ENCODE measurements at regions not wholly inside any gene's neighbourhood (a gene's known extent, or its start where the extent isn't known, plus 50 kb on each side); places are given as distances from the start of the nearest gene placed in this dataset.

DNA sequence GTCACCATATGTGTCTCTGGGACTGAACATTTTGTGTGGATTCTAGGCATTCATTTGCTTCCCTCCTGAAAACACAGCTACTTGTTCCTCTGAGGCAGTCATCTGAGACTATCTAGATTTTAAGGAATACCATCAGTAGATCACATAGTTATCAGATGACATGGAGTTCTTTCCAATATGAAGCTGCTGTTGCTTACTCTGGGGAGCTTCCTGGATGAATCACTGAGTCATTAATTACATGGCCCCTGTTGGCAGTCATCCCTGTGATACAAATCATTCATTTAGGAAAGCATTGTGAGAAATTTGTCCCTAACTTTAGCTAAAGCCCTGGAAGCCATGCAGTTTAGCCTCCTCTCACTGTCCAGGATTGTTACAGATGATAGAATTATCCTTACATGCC lies 98.2 kb upstream of the ARSJ start:
- no peak for DNase-seq (ENCODE audit: extremely low read depth, insufficient read length)
- TF ChIP-seq, protein P1, sequence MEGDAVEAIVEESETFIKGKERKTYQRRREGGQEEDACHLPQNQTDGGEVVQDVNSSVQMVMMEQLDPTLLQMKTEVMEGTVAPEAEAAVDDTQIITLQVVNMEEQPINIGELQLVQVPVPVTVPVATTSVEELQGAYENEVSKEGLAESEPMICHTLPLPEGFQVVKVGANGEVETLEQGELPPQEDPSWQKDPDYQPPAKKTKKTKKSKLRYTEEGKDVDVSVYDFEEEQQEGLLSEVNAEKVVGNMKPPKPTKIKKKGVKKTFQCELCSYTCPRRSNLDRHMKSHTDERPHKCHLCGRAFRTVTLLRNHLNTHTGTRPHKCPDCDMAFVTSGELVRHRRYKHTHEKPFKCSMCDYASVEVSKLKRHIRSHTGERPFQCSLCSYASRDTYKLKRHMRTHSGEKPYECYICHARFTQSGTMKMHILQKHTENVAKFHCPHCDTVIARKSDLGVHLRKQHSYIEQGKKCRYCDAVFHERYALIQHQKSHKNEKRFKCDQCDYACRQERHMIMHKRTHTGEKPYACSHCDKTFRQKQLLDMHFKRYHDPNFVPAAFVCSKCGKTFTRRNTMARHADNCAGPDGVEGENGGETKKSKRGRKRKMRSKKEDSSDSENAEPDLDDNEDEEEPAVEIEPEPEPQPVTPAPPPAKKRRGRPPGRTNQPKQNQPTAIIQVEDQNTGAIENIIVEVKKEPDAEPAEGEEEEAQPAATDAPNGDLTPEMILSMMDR (IDR thresholded peaks at IDR 0.05; ENCODE audit: insufficient read depth, low read length, poor library complexity, severe bottlenecking) = no peak
- Histone ChIP-seq H3K27me3 (replicated peaks; ENCODE audit: control insufficient read depth, insufficient read depth, low read length) (no peaks in the 10 kb centered on the region), H3K4me3 (replicated peaks; ENCODE audit: low read depth, low read length) (no peak overlapping the region), H3K36me3 (ENCODE audit: control insufficient read depth, insufficient read depth, low read length) (no peaks in the 10 kb centered on the region)

DNA sequence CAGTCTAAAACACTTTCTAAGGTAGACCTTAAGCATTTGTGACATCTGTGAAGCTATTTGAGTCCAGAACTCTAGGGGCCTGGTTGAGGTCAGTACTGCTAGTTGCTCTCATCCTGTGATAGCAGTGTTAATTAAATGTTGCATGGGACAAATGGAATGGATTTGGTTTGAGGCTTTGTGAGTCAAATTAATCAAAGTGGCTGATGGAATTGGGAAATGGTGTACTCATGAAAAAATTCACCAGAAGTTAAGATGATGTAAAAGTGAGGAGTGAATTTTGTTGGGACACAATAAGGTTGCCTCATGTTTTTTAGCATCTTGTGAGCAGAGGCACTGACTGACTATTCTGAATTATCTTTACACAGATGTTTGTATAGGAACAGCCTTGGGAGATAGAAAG lies 99.2 kb upstream of the ARSJ start:
- H3K27me3 ChIP-seq (replicated peaks; ENCODE audit: control insufficient read depth, insufficient read depth, low read length) = no peaks in the 10 kb centered on the region
- no peak overlapping the region for H3K4me3 ChIP-seq (replicated peaks; ENCODE audit: low read depth, low read length)
- DNase-seq (ENCODE audit: extremely low read depth, insufficient read length) = no peak
- TF ChIP-seq, protein P1 (IDR thresholded peaks at IDR 0.05; ENCODE audit: insufficient read depth, low read length, poor library complexity, severe bottlenecking) = no peak
- no peaks in the 10 kb centered on the region for H3K36me3 ChIP-seq (ENCODE audit: control insufficient read depth, insufficient read depth, low read length)

DNA sequence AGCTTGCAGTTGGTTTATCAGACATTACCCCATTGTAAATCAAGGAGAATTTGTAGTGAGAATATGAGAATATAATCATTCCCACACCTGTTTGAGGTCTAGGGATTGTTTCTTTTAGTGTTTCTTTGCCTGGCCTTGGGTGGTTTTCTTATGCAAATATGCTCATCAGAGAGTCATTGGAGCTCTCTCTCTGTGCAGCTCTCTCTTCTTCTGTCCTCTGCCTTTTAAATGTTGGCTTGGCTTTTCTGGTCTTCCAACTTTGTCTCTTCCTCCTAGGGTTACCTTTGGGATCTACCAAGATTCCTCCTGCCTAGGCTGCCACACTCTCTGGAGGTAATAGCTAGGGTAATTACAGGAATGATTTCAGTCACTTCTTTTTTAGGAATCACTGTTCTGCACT lies 102.3 kb upstream of the ARSJ start:
- Histone ChIP-seq H3K4me3 (replicated peaks; ENCODE audit: low read depth, low read length) (no peak overlapping the region), H3K27me3 (replicated peaks; ENCODE audit: control insufficient read depth, insufficient read depth, low read length) (no peaks in the 10 kb centered on the region), H3K36me3 (ENCODE audit: control insufficient read depth, insufficient read depth, low read length) (no peaks in the 10 kb centered on the region)
- no peak for DNase-seq (ENCODE audit: extremely low read depth, insufficient read length)
- TF ChIP-seq, protein P1 (IDR thresholded peaks at IDR 0.05; ENCODE audit: insufficient read depth, low read length, poor library complexity, severe bottlenecking) = no peak

DNA sequence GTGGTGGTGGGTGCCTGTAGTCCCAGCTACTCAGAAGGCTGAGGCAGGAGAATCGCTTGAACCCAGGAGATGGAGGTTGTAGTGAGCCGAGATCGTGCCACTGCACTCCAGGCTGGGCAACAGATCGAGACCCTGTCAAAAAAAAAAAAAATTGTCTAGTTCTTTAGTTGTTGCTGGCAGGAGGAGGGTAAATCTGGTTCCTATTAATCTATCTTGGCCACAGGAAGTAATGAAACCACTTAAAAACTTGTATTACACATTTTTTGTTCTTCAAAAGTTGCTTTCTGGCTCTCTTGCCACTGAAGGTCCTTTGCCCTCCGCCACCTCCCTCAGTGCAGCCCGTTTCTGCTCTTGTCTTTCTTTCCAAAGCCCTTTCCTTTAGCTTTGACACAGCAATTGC lies 102.9 kb upstream of the ARSJ start:
- Histone ChIP-seq H3K27me3 (replicated peaks; ENCODE audit: control insufficient read depth, insufficient read depth, low read length) (no peaks in the 10 kb centered on the region), H3K36me3 (ENCODE audit: control insufficient read depth, insufficient read depth, low read length) (no peaks in the 10 kb centered on the region), H3K4me3 (replicated peaks; ENCODE audit: low read depth, low read length) (no peak overlapping the region)
- DNase-seq (ENCODE audit: extremely low read depth, insufficient read length) = no peak
- TF ChIP-seq, protein P1 (IDR thresholded peaks at IDR 0.05; ENCODE audit: insufficient read depth, low read length, poor library complexity, severe bottlenecking) = no peak

DNA sequence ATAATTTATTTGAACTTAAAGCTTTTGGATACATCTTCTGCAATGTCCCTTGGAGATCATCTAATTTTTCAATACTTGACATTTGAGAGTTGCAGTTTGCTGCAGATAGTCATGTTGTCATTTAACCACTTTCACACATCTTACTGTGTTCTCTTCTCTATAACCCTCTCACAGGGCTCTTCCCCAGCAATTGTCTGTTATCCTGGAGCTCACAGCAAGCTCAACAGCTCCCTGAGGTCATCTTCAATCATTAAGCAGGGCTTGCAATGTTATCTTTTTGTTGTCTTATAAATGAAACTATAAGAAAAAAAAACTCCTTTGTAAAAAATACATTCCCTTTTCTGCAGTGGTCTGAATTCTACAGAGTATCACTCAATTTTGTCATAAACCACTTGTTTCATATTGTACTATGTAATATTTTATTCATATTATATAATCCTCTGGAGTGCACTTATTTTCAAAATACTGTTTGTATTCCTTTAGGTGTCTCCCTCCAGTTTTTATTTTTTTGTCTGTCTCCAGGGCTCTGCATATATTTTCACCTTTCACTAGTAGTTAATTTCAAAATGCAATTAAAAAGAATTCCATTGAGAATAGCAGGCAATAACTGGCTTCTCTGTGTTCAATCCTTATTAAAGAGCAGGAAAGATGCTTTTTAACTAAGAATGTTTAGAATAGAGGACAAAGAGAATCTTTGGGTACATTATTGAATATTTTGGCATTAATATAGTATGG lies 106.3 kb upstream of the ARSJ start:
- Histone ChIP-seq H3K36me3 (ENCODE audit: control insufficient read depth, insufficient read depth, low read length) (no peaks in the 10 kb centered on the region), H3K27me3 (replicated peaks; ENCODE audit: control insufficient read depth, insufficient read depth, low read length) (no peaks in the 10 kb centered on the region), H3K4me3 (replicated peaks; ENCODE audit: low read depth, low read length) (no peak overlapping the region)
- no peak for DNase-seq (ENCODE audit: extremely low read depth, insufficient read length)
- TF ChIP-seq, protein P1 (IDR thresholded peaks at IDR 0.05; ENCODE audit: insufficient read depth, low read length, poor library complexity, severe bottlenecking) = no peak
